GM19468 (cell line): ENCODE measurements at regions not wholly inside any gene's neighbourhood (a gene's known extent, or its start where the extent isn't known, plus 50 kb on each side); places are given as distances from the start of the nearest gene placed in this dataset.
"Not testable (repeated sequence)": the region's sequence is repeated elsewhere in the genome, so short reads cannot be mapped to it uniquely, and the experiment has no call there.

Experiments
- ATAC-seq: cut with Tn5 transposase; IDR thresholded peaks from one replicate; pipeline ENCODE4 v1.9.1; 2021; ENCODE audit warnings: mild to moderate bottlenecking, moderate library complexity, moderate number of reproducible peaks; ENCODE audit not compliant: unreplicated experiment; ENCODE audit errors: extremely low read depth

GRCh38 chr4:20065952-20066351 is 185.8 kb upstream of the SLIT2 start:
- ATAC-seq = no peak

- not testable (repeated sequence) for ATAC-seq
These were observed 188.8 kb upstream of the SLIT2 start for GRCh38 chr4:20062857-20063256.

- ATAC-seq = no peak
These were observed 189.7 kb upstream of the SLIT2 start for GRCh38 chr4:20062054-20062453.

GRCh38 chr4:20050768-20051167 is 200.9 kb upstream of the SLIT2 start:
- no peak for ATAC-seq

GRCh38 chr4:20049889-20050288 is 201.8 kb upstream of the SLIT2 start:
- ATAC-seq = no peak

GRCh38 chr4:20046931-20047677 is 204.6 kb upstream of the SLIT2 start:
- no peak for ATAC-seq

GRCh38 chr4:20046179-20046578 is 205.5 kb upstream of the SLIT2 start:
- ATAC-seq = no peak

GRCh38 chr4:20044966-20045365 is 206.7 kb upstream of the SLIT2 start:
- no peak for ATAC-seq

- no peak for ATAC-seq
These were observed 207.2 kb upstream of the SLIT2 start for GRCh38 chr4:20044502-20044911.

- no peak for ATAC-seq
These were observed 207.7 kb upstream of the SLIT2 start for GRCh38 chr4:20043991-20044390.

- no peak for ATAC-seq
These were observed 208.9 kb upstream of the SLIT2 start for GRCh38 chr4:20042769-20043168.

GRCh38 chr4:20041839-20042407 is 209.8 kb upstream of the SLIT2 start:
- no peak for ATAC-seq

- no peak for ATAC-seq
These were observed 214.0 kb upstream of the SLIT2 start for GRCh38 chr4:20037745-20038144.

GRCh38 chr4:20030108-20030507 is 221.6 kb upstream of the SLIT2 start:
- no peak for ATAC-seq

- no peak for ATAC-seq
These were observed 223.1 kb upstream of the SLIT2 start for GRCh38 chr4:20028645-20029044.

- no peak for ATAC-seq
These were observed 225.2 kb upstream of the SLIT2 start for GRCh38 chr4:20026456-20026855.

- no peak for ATAC-seq
These were observed 229.2 kb upstream of the SLIT2 start for GRCh38 chr4:20022471-20022870.

GRCh38 chr4:20020056-20020455 is 231.6 kb upstream of the SLIT2 start:
- no peak for ATAC-seq

- no peak for ATAC-seq
These were observed 232.2 kb upstream of the SLIT2 start for GRCh38 chr4:20019310-20020015.

- ATAC-seq = no peak
These were observed 234.0 kb upstream of the SLIT2 start for GRCh38 chr4:20017777-20018115.

- ATAC-seq = no peak
These were observed 234.5 kb upstream of the SLIT2 start for GRCh38 chr4:20017070-20017776.
